ENCODE measurements at regions not wholly inside any gene's neighbourhood (a gene's known extent, or its start where the extent isn't known, plus 50 kb on each side); places are given as distances from the start of the nearest gene placed in this dataset.

DNA sequence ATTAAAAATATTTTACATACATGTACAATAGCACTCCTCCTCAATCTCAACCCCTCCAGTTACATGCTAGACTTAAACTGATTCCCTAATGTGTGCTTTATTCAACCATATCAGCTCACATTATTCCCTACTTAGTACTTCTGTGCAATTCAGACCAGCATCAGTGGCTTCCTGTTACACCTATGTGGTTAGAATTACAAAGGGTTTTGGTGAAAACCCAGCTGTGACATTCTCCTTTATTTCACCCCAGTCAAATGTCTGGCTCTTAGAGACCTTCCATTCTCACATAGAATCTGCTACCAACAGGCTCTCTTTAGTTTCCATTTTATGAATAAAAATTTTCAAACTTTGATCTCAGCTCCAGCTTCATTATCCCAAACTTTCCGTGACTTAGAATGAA, 85.2 kb upstream of the SLC7A11 start:
- TF ChIP-seq GATA2 (IDR thresholded peaks at IDR 0.05; ENCODE audit: low read depth, low read length) (no peak), GATA3 (IDR thresholded peaks at IDR 0.05; ENCODE audit: low read depth, low read length) (no peak)

Data from SH-SY5Y (cell line).